H1 (cell line): ENCODE measurements at regions not wholly inside any gene's neighbourhood (a gene's known extent, or its start where the extent isn't known, plus 50 kb on each side); places are given as distances from the start of the nearest gene placed in this dataset.

Experiments
- CTCF ChIA-PET: fragments of 300-600 bp; sonication (Branson Sonifier 250); formaldehyde crosslinking; loops from one replicate; lab custom pipeline; 2021; ENCODE audit not compliant: partially characterized antibody; lab: Charles Lee
- POLR2A ChIA-PET: fragments of 300-600 bp; sonication (Branson Sonifier 250); formaldehyde crosslinking; loops from one replicate; lab custom pipeline; 2021; ENCODE audit warnings: inconsistent platforms; ENCODE audit not compliant: partially characterized antibody; lab: Charles Lee
- DNase-seq, 2 experiments: peaks; one replicate each; pipeline versions ENCODE4 v3.0.0 to v3.0.0-alpha.2; 2010 to 2022; ENCODE audit warnings: low spot score in 2 of 2, low read depth in 1 of 2, mixed read lengths in 1 of 2
- FAIRE-seq: peaks from 2 replicates; lab custom pipeline; 2011; peaks lifted over from hg19 to GRCh38; lab: Jason Lieb, UNC
- H2AFZ ChIP-seq: 2 replicates; pipeline ENCODE4 v1.8.1; 2012; ENCODE audit warnings: low read length, inconsistent platforms
- H2AK5ac ChIP-seq: 2 replicates; pipeline ENCODE4 v1.6.1; 2013; ENCODE audit warnings: low read depth, low read length
- H2BK120ac ChIP-seq: replicated peaks from 2 replicates; pipeline ENCODE3; 2013; ENCODE audit warnings: low read depth, low read length, inconsistent platforms
- H2BK12ac ChIP-seq: 2 replicates; pipeline ENCODE4 v1.6.1; 2013; ENCODE audit warnings: low read depth, low read length
- H2BK15ac ChIP-seq: 2 replicates; pipeline ENCODE4 v1.6.1; 2013; ENCODE audit warnings: low read length
- H2BK20ac ChIP-seq: 2 replicates; pipeline ENCODE4 v1.6.1; 2013; ENCODE audit warnings: low read length
- H2BK5ac ChIP-seq: 2 replicates; pipeline ENCODE4 v1.6.1; 2013; ENCODE audit warnings: low read depth, low read length
- H3K14ac ChIP-seq: 2 replicates; pipeline ENCODE4 v1.6.1; 2013; ENCODE audit warnings: inconsistent platforms; ENCODE audit not compliant: insufficient read length
- H3K18ac ChIP-seq: 2 replicates; pipeline ENCODE4 v1.6.1; 2013; ENCODE audit warnings: low read length; ENCODE audit errors: extremely low read depth
- H3K23ac ChIP-seq: 2 replicates; pipeline ENCODE4 v1.6.1; 2013; ENCODE audit warnings: inconsistent platforms; ENCODE audit not compliant: insufficient read length
- H3K23me2 ChIP-seq: 2 replicates; pipeline ENCODE4 v1.6.1; 2013; ENCODE audit warnings: low read depth, low read length
- H3K27ac ChIP-seq: 2 replicates; pipeline ENCODE4 v1.6.1; 2011; ENCODE audit warnings: low read depth, low read length, inconsistent platforms
- H3K27me3 ChIP-seq, 4 experiments: replicated peaks in 1 of 4; 1 replicate in 1 of 4; 2 replicates in 3 of 4; pipeline versions ENCODE4 v1.6.1 to v1.8.1; 2011 to 2013; ENCODE audit warnings: low read length in 3 of 4, mild to moderate bottlenecking in 3 of 4, inconsistent platforms in 2 of 4, mixed read lengths in 2 of 4, moderate library complexity in 1 of 4; ENCODE audit not compliant: control insufficient read depth in 3 of 4, insufficient read depth in 3 of 4; ENCODE audit errors: extremely low read depth in 1 of 4
- H3K36me3 ChIP-seq, 4 experiments: 2 replicates each; pipeline versions ENCODE4 v1.6.1 to v1.8.1; 2011 to 2013; ENCODE audit warnings: mild to moderate bottlenecking in 4 of 4, low read length in 3 of 4, moderate library complexity in 2 of 4, control low read depth in 1 of 4, inconsistent platforms in 1 of 4; ENCODE audit not compliant: insufficient read depth in 4 of 4, control insufficient read depth in 2 of 4
- H3K4ac ChIP-seq: replicated peaks from 2 replicates; pipeline ENCODE3; 2013; ENCODE audit warnings: low read length, low read depth, mixed read lengths, inconsistent platforms; ENCODE audit not compliant: insufficient read length
- H3K4me1 ChIP-seq, 4 experiments: replicated peaks in 1 of 4; 1 replicate in 1 of 4; 2 replicates in 3 of 4; pipeline versions ENCODE4 v1.6.1 to v1.8.1; 2011 to 2013; ENCODE audit warnings: low read length in 3 of 4, inconsistent platforms in 2 of 4, mixed read lengths in 1 of 4; ENCODE audit not compliant: insufficient read depth in 4 of 4, control insufficient read depth in 3 of 4
- H3K4me2 ChIP-seq, 2 experiments: 2 replicates each; pipeline versions ENCODE4 v1.6.1 to v1.8.1; 2011 to 2013; ENCODE audit warnings: low read depth in 2 of 2, low read length in 2 of 2, control low read depth in 1 of 2, inconsistent platforms in 1 of 2, mild to moderate bottlenecking in 1 of 2; ENCODE audit not compliant: insufficient read depth in 1 of 2
- H3K4me3 ChIP-seq, 4 experiments: fragments of 200-600, 300-600 bp in 1 of 4; sonication (generic), shearing (Covaris generic), sonication (Bioruptor Twin) in 1 of 4; 2 replicates each; pipeline versions ENCODE4 v1.5.1 to v1.8.1; 2011 to 2016; ENCODE audit warnings: low read length in 4 of 4, low read depth in 3 of 4, control low read depth in 2 of 4, inconsistent platforms in 2 of 4, mild to moderate bottlenecking in 2 of 4, mixed read lengths in 1 of 4, moderate library complexity in 1 of 4; ENCODE audit not compliant: insufficient read depth in 2 of 4; ENCODE audit errors: extremely low read depth in 1 of 4
- H3K56ac ChIP-seq: replicated peaks from 2 replicates; pipeline ENCODE3; 2013; ENCODE audit warnings: low read depth, mild to moderate bottlenecking, mixed read lengths, low read length, inconsistent platforms; ENCODE audit not compliant: insufficient read length
- H3K79me1 ChIP-seq: 2 replicates; pipeline ENCODE4 v1.6.1; 2013; ENCODE audit warnings: low read depth, low read length, control low read depth
- H3K79me2 ChIP-seq, 2 experiments: 2 replicates each; pipeline versions ENCODE4 v1.6.1 to v1.8.1; 2012 to 2013; ENCODE audit warnings: low read length in 2 of 2, mild to moderate bottlenecking in 2 of 2, inconsistent platforms in 1 of 2; ENCODE audit not compliant: insufficient read depth in 2 of 2, control insufficient read depth in 1 of 2
- H3K9ac ChIP-seq, 4 experiments: replicated peaks in 1 of 4; 1 replicate in 1 of 4; 2 replicates in 3 of 4; pipeline versions ENCODE4 v1.6.1 to v1.8.1; 2011 to 2013; ENCODE audit warnings: low read depth in 3 of 4, low read length in 3 of 4, control low read depth in 2 of 4, mild to moderate bottlenecking in 2 of 4, moderate library complexity in 2 of 4, inconsistent platforms in 1 of 4; ENCODE audit errors: extremely low read depth in 1 of 4
- H3K9me3 ChIP-seq, 2 experiments: 2 replicates each; pipeline versions ENCODE4 v1.6.1 to v1.8.1; 2012 to 2013; ENCODE audit warnings: mild to moderate bottlenecking in 2 of 2, moderate library complexity in 2 of 2, control low read depth in 1 of 2, inconsistent platforms in 1 of 2, low read depth in 1 of 2, low read length in 1 of 2, mixed read lengths in 1 of 2; ENCODE audit not compliant: insufficient read depth in 2 of 2
- H4K20me1 ChIP-seq, 2 experiments: replicated peaks in 1 of 2; 2 replicates each; pipeline versions ENCODE3 to v1.8.1; 2011 to 2013; ENCODE audit warnings: inconsistent platforms in 2 of 2, low read length in 2 of 2, mild to moderate bottlenecking in 1 of 2; ENCODE audit not compliant: insufficient read depth in 2 of 2, control insufficient read depth in 1 of 2
- H4K5ac ChIP-seq: 2 replicates; pipeline ENCODE4 v1.6.1; 2013; ENCODE audit warnings: low read length, low read depth, mixed read lengths, inconsistent platforms; ENCODE audit not compliant: insufficient read length
- H4K8ac ChIP-seq: 2 replicates; pipeline ENCODE4 v1.8.0; 2013; ENCODE audit warnings: mild to moderate bottlenecking, moderate library complexity, low read length, inconsistent platforms; ENCODE audit not compliant: insufficient read depth; ENCODE audit errors: extremely low read depth
- H4K91ac ChIP-seq: replicated peaks from 2 replicates; pipeline ENCODE3; 2013; ENCODE audit warnings: low read length, mixed read lengths, inconsistent platforms; ENCODE audit not compliant: insufficient read length
- ASH2L ChIP-seq: fragments of 200-600, 300-600 bp; sonication (generic); IDR thresholded peaks from one replicate; pipeline ENCODE4 v1.7.1; 2017; ENCODE audit warnings: low read length
- EGR1 ChIP-seq: IDR thresholded peaks from 2 replicates; pipeline ENCODE4 v1.6.1; 2011; ENCODE audit warnings: low read depth, low read length, borderline replicate concordance
- EZH2 ChIP-seq: fragments of 200-600 bp; sonication (generic); IDR thresholded peaks from 2 replicates; pipeline ENCODE4 v1.7.1; 2012; ENCODE audit warnings: low read depth, mild to moderate bottlenecking, moderate library complexity, low read length, inconsistent platforms; ENCODE audit not compliant: severe bottlenecking
- JUN ChIP-seq: IDR thresholded peaks from 2 replicates; pipeline ENCODE4 v1.6.1; 2011; ENCODE audit warnings: low read depth, mild to moderate bottlenecking, improper control_type of control experiment, low read length
- KDM5A ChIP-seq: fragments of 200-600 bp; IDR thresholded peaks from 2 replicates; pipeline ENCODE4 v1.7.1; 2012; ENCODE audit warnings: mild to moderate bottlenecking, low read length, inconsistent platforms, mixed read lengths
- PHF8 ChIP-seq: fragments of 200-600 bp; sonication (generic); conservative IDR thresholded peaks from 2 replicates; pipeline ENCODE4 v1.7.1; 2012; ENCODE audit warnings: low read depth, mild to moderate bottlenecking, inconsistent platforms, low read length, moderate library complexity
- RXRA ChIP-seq: IDR thresholded peaks from 2 replicates; pipeline ENCODE4 v1.6.1; 2011; ENCODE audit warnings: low read depth, mild to moderate bottlenecking, low read length, moderate library complexity; ENCODE audit not compliant: insufficient read depth
- WGBS, 2 experiments: shearing (Covaris generic) in 1 of 2; methylation state at CpG; one replicate each; pipeline versions ENCODE4 v1.1.6 to v1.1.7; 2013 to 2015; ENCODE audit warnings: low lambda C conversion rate in 2 of 2, mixed read lengths in 2 of 2, inconsistent platforms in 1 of 2, low coverage in 1 of 2, missing lambda C conversion rate in 1 of 2; ENCODE audit not compliant: insufficient replicate concordance in 2 of 2, insufficient coverage in 1 of 2, insufficient read length in 1 of 2; ENCODE audit errors: extremely low coverage in 1 of 2, missing lambda C conversion rate in 1 of 2; 5-methylcytosine and 5-hydroxymethylcytosine counted together

- POLR2A ChIA-PET: no interaction called here
- no peaks in the 10 kb centered on the region for H3K36me3 ChIP-seq
- 52% methylated on average over 1 of the region's 1 CpG; no CpG with 5 or more reads in 1 of the 2 experiments for WGBS, 2 experiments
Observed at GRCh38 chr7:142501434-142501833, 243.6 kb upstream of the PRSS58 start.

More at GRCh38 chr7:142501434-142501833, 243.6 kb upstream of the PRSS58 start:
- DNase-seq (no peak), FAIRE-seq (no peak)
- no peaks in the 10 kb centered on the region for H3K9me3 ChIP-seq
- H2BK5ac ChIP-seq: no peak overlapping the region
- TF ChIP-seq PHF8: no peak
- no peak for TF ChIP-seq EGR1
- TF ChIP-seq ASH2L: no peak
- TF ChIP-seq KDM5A: no peak
- no peak for TF ChIP-seq RXRA
- no peak for TF ChIP-seq EZH2
- TF ChIP-seq JUN: no peak
- no peaks in the 10 kb centered on the region for H3K4me1 ChIP-seq
- H2BK20ac ChIP-seq: no peak overlapping the region
- H3K79me2 ChIP-seq: no peaks in the 10 kb centered on the region
- no peak overlapping the region for H4K5ac ChIP-seq
- H3K23me2 ChIP-seq: no peaks in the 10 kb centered on the region
- H3K4me2 ChIP-seq: no peak overlapping the region
- CTCF ChIA-PET: interaction anchor here (1.0 to 32.4 kb wide), 18 partner anchors 7 to 365 kb away, joined by 3 to 665 read pairs (median 8); no protein-coding TSS in a partner anchor
- H4K8ac ChIP-seq: no peak overlapping the region
- H3K27ac ChIP-seq: no peak overlapping the region
- no peak overlapping the region for H2BK12ac ChIP-seq
- no peak overlapping the region for H3K18ac ChIP-seq
- H4K20me1 ChIP-seq: no peaks in the 10 kb centered on the region
- no peaks in the 10 kb centered on the region for H3K79me1 ChIP-seq
- no peak overlapping the region for H3K4ac ChIP-seq
- no peak overlapping the region for H3K56ac ChIP-seq
- no peak overlapping the region for H3K23ac ChIP-seq
- H2BK120ac ChIP-seq: no peak overlapping the region
- no peak overlapping the region for H4K91ac ChIP-seq
- H3K14ac ChIP-seq: no peak overlapping the region
- no peak overlapping the region for H2AFZ ChIP-seq
- H3K27me3 ChIP-seq: no peaks in the 10 kb centered on the region
- no peak overlapping the region for H2BK15ac ChIP-seq
- H2AK5ac ChIP-seq: no peak overlapping the region
- H3K4me3 ChIP-seq: no peak overlapping the region
- H3K9ac ChIP-seq: no peak overlapping the region
